IMR-90 (cell line): ENCODE measurements at regions not wholly inside any gene's neighbourhood (a gene's known extent, or its start where the extent isn't known, plus 50 kb on each side); places are given as distances from the start of the nearest gene placed in this dataset.

Experiments used
- ATAC-seq: fragments of 200-7000 bp; cut with Tn5 transposase; 2 replicates; pipeline ENCODE4 v1.9.1; 2020; ENCODE audit warnings: low read depth, mild to moderate bottlenecking, moderate library complexity
- BruUV-seq: library from RNA; stranded (reverse); fragments of 400-500 nt; replicated peaks from 2 replicates; lab custom pipeline; 2021; lab: Mats Ljungman, UMichigan
- CTCF ChIA-PET: fragments of 300-600 bp; formaldehyde crosslinking; extraction: SDS; loops from one replicate; lab custom pipeline; 2021; ENCODE audit warnings: antibody characterized with exemption; lab: Yijun Ruan, JAX
- POLR2A ChIA-PET: fragments of 300-600 bp; sonication (Branson Sonifier 250); formaldehyde crosslinking; loops from one replicate; lab custom pipeline; 2022; ENCODE audit warnings: antibody characterized with exemption; ENCODE audit not compliant: unreplicated experiment; lab: Charles Lee
- DNase-seq: peaks from one replicate; pipeline ENCODE4 v3.0.0; 2013
- H2AFZ ChIP-seq: replicated peaks from 2 replicates; pipeline ENCODE3; 2013; ENCODE audit warnings: low read length, mild to moderate bottlenecking; ENCODE audit not compliant: poor library complexity
- H2AK5ac ChIP-seq: 2 replicates; pipeline ENCODE4 v1.6.1; 2013; ENCODE audit warnings: low read depth, low read length, inconsistent platforms
- H2AK9ac ChIP-seq: replicated peaks from 2 replicates; pipeline ENCODE3; 2013; ENCODE audit warnings: mild to moderate bottlenecking, low read depth, low read length, moderate library complexity; ENCODE audit not compliant: poor library complexity
- H2BK120ac ChIP-seq: 2 replicates; pipeline ENCODE4 v1.6.1; 2013; ENCODE audit warnings: low read depth, low read length, inconsistent platforms
- H2BK15ac ChIP-seq: 3 replicates; pipeline ENCODE4 v1.6.1; 2013; ENCODE audit warnings: low read depth, low read length, inconsistent platforms
- H2BK20ac ChIP-seq: 2 replicates; pipeline ENCODE4 v1.6.1; 2013; ENCODE audit warnings: low read depth, mild to moderate bottlenecking, inconsistent platforms, low read length, moderate library complexity
- H2BK5ac ChIP-seq: 2 replicates; pipeline ENCODE4 v1.6.1; 2013; ENCODE audit warnings: mild to moderate bottlenecking, low read depth, low read length, inconsistent platforms; ENCODE audit not compliant: poor library complexity, severe bottlenecking
- H3K14ac ChIP-seq: replicated peaks from 2 replicates; pipeline ENCODE4 v1.6.1; 2013; ENCODE audit warnings: low read depth, low read length, inconsistent platforms
- H3K18ac ChIP-seq: 2 replicates; pipeline ENCODE4 v1.6.1; 2013; ENCODE audit warnings: low read depth, low read length, control low read depth
- H3K23ac ChIP-seq: 2 replicates; pipeline ENCODE4 v1.6.1; 2013; ENCODE audit warnings: low read depth, low read length, inconsistent platforms
- H3K27ac ChIP-seq: 2 replicates; pipeline ENCODE4 v1.5.1; 2013; ENCODE audit warnings: mild to moderate bottlenecking, control low read depth, low read length; ENCODE audit not compliant: insufficient read depth
- H3K27me3 ChIP-seq: 2 replicates; pipeline ENCODE4 v1.6.1; 2013; ENCODE audit warnings: low read length; ENCODE audit not compliant: control insufficient read depth, insufficient read depth
- H3K36me3 ChIP-seq: 2 replicates; pipeline ENCODE4 v1.6.1; 2013; ENCODE audit warnings: low read length, mixed read lengths; ENCODE audit not compliant: control insufficient read depth, insufficient read depth
- H3K4ac ChIP-seq: 2 replicates; pipeline ENCODE4 v1.6.1; 2013; ENCODE audit warnings: low read depth, low read length, inconsistent platforms
- H3K4me1 ChIP-seq: 2 replicates; pipeline ENCODE4 v1.6.1; 2013; ENCODE audit warnings: low read length, mixed read lengths; ENCODE audit not compliant: control insufficient read depth, insufficient read depth
- H3K4me2 ChIP-seq: 2 replicates; pipeline ENCODE4 v1.6.1; 2013; ENCODE audit warnings: low read depth, mild to moderate bottlenecking, control low read depth, low read length, moderate library complexity
- H3K4me3 ChIP-seq: 2 replicates; pipeline ENCODE4 v1.5.1; 2013; ENCODE audit warnings: low read depth, mild to moderate bottlenecking, control low read depth, low read length, moderate library complexity; ENCODE audit not compliant: insufficient read depth
- H3K56ac ChIP-seq: 2 replicates; pipeline ENCODE4 v1.6.1; 2013; ENCODE audit warnings: low read length, inconsistent platforms; ENCODE audit not compliant: insufficient read depth; ENCODE audit errors: extremely low read depth
- H3K79me1 ChIP-seq, 2 experiments: 2 replicates each; pipeline ENCODE4 v1.6.1; 2013; ENCODE audit warnings: low read length in 2 of 2, inconsistent platforms in 1 of 2, low read depth in 1 of 2
- H3K9ac ChIP-seq: 2 replicates; pipeline ENCODE4 v1.6.1; 2013; ENCODE audit warnings: low read depth, low read length, control low read depth
- H3K9me1 ChIP-seq: 2 replicates; pipeline ENCODE4 v1.6.1; 2013; ENCODE audit warnings: low read length, inconsistent platforms; ENCODE audit not compliant: insufficient read depth
- H3K9me3 ChIP-seq: 2 replicates; pipeline ENCODE4 v1.6.1; 2013; ENCODE audit warnings: low read length; ENCODE audit not compliant: control insufficient read depth, insufficient read depth
- H4K20me1 ChIP-seq: 2 replicates; pipeline ENCODE4 v1.6.1; 2013; ENCODE audit warnings: low read length, inconsistent platforms; ENCODE audit not compliant: insufficient read depth
- H4K5ac ChIP-seq: 2 replicates; pipeline ENCODE4 v1.6.1; 2013; ENCODE audit warnings: mild to moderate bottlenecking, low read depth, low read length, control low read depth
- H4K8ac ChIP-seq, 2 experiments: 2 replicates each; pipeline ENCODE4 v1.6.1; 2013; ENCODE audit warnings: low read depth in 2 of 2, low read length in 2 of 2, control low read depth in 1 of 2, inconsistent platforms in 1 of 2
- H4K91ac ChIP-seq: 2 replicates; pipeline ENCODE4 v1.6.1; 2013; ENCODE audit warnings: low read depth, low read length, inconsistent platforms; ENCODE audit not compliant: insufficient read depth
- BHLHE40 ChIP-seq: fragments of 150-350 bp; IDR thresholded peaks from 2 replicates; pipeline ENCODE4 v1.6.1; 2016; ENCODE audit warnings: mild to moderate bottlenecking, low read depth, low read length
- CEBPB ChIP-seq: IDR thresholded peaks from 2 replicates; pipeline ENCODE4 v1.6.1; 2012; ENCODE audit warnings: low read depth, low read length, improper control_type of control experiment
- CHD1 ChIP-seq: IDR thresholded peaks from 2 replicates; pipeline ENCODE4 v1.6.1; 2012; ENCODE audit warnings: low read depth, low read length, improper control_type of control experiment
- FOS ChIP-seq: fragments of 150-350 bp; IDR thresholded peaks from 2 replicates; pipeline ENCODE4 v1.6.1; 2016; ENCODE audit warnings: low read depth, low read length
- MAFK ChIP-seq: IDR thresholded peaks from 2 replicates; pipeline ENCODE4 v1.6.1; 2012; ENCODE audit warnings: low read depth, low read length, improper control_type of control experiment
- MAZ ChIP-seq: IDR thresholded peaks from 2 replicates; pipeline ENCODE4 v1.6.1; 2012; ENCODE audit warnings: low read depth, mild to moderate bottlenecking, low read length, improper control_type of control experiment, moderate library complexity, borderline replicate concordance
- MXI1 ChIP-seq: IDR thresholded peaks from 2 replicates; pipeline ENCODE4 v1.6.1; 2012; ENCODE audit warnings: low read depth, mild to moderate bottlenecking, low read length, moderate library complexity, borderline replicate concordance
- NFE2L2 ChIP-seq: fragments of 150-350 bp; IDR thresholded peaks from 2 replicates; pipeline ENCODE4 v1.6.1; 2016; ENCODE audit warnings: low read depth, mild to moderate bottlenecking, low read length
- POLR2A ChIP-seq: IDR thresholded peaks from 2 replicates; pipeline ENCODE4 v1.6.1; 2012; ENCODE audit warnings: mild to moderate bottlenecking, low read depth, low read length
- RAD21 ChIP-seq: IDR thresholded peaks from 2 replicates; pipeline ENCODE4 v1.6.1; 2012; ENCODE audit warnings: low read length, improper control_type of control experiment
- RCOR1 ChIP-seq: IDR thresholded peaks from 2 replicates; pipeline ENCODE4 v1.6.1; 2012; ENCODE audit warnings: mild to moderate bottlenecking, low read length, improper control_type of control experiment; ENCODE audit not compliant: insufficient replicate concordance
- RFX5 ChIP-seq: IDR thresholded peaks from 2 replicates; pipeline ENCODE4 v1.8.0; 2012; ENCODE audit warnings: low read depth, mild to moderate bottlenecking, low read length, moderate library complexity
- SMC3 ChIP-seq: fragments of 150-350 bp; IDR thresholded peaks from 2 replicates; pipeline ENCODE4 v1.6.1; 2016; ENCODE audit warnings: low read depth, mild to moderate bottlenecking, antibody characterized with exemption, low read length, moderate library complexity
- WGBS, 2 experiments: methylation state at CpG; one replicate each; pipeline versions ENCODE4 v1.1.5 to v1.1.7; 2013; ENCODE audit warnings: missing lambda C conversion rate in 2 of 2; ENCODE audit not compliant: insufficient read length in 1 of 2; ENCODE audit errors: extremely low coverage in 2 of 2; 5-methylcytosine and 5-hydroxymethylcytosine counted together
- dilution Hi-C: fragments of 300-500 bp; cut with HindIII; formaldehyde crosslinking; loops from one replicate; pipeline ENCODE4 v1.14.3; 2018; ENCODE audit warnings: low sequenced_read_pairs; ENCODE audit not compliant: unreplicated experiment
- in situ Hi-C: fragments of 300-500 bp; cut with MboI; formaldehyde crosslinking; loops from 3 replicates; pipeline ENCODE4 v1.14.3; 2019; ENCODE audit warnings: low sequenced_read_pairs, inconsistent platforms, mixed read lengths
- intact Hi-C: fragments of 100-400 bp; cut with micrococcal nuclease; formaldehyde crosslinking; loops from 2 replicates; pipeline ENCODE4 v1.10.0; 2022
- TF ChIP-seq, protein P1 (sequence below): fragments of 150-350 bp; IDR thresholded peaks from 2 replicates; pipeline ENCODE4 v1.6.1; 2017; ENCODE audit warnings: mild to moderate bottlenecking, antibody characterized with exemption, low read length, low read depth
- TF ChIP-seq, protein P2 (sequence below): fragments of 150-350 bp; IDR thresholded peaks from 2 replicates; pipeline ENCODE4 v1.6.1; 2016; ENCODE audit warnings: low read depth, mild to moderate bottlenecking, low read length, moderate library complexity, borderline replicate concordance
- TF ChIP-seq, protein P3 (sequence below): conservative IDR thresholded peaks from 2 replicates; pipeline ENCODE4 v1.5.1; 2012; ENCODE audit warnings: mild to moderate bottlenecking, low read depth, low read length, improper control_type of control experiment

DNA sequence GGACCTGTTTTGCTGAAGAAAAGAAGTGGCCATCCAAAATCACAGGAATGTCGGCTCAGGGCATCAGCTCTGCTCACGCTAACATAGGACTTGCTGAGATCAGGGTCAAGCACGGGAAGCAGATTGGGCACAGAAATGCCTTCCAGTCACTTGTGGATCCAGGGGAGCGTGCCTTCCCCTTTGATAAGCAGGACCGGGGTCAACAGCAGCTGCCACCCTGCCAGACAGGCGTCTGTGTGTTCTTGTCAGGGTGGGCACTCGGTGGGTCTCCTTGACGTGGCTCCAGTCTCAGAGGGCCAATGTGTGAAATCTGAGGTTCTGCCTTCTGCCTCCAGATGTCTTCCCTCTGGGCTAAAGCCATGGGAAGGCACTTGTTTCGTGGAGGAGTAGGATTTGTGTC lies 313.7 kb upstream of the IRX4 start:
- DNase-seq (no peak), ATAC-seq (no peak)
- no TSS peak for BruUV-seq
- Histone ChIP-seq H3K14ac (no peak overlapping the region), H3K36me3 (no peaks in the 10 kb centered on the region), H2AFZ (no peak overlapping the region), H2AK9ac (no peak overlapping the region), H4K91ac (no peak overlapping the region), H3K9me1 (no peaks in the 10 kb centered on the region), H4K20me1 (no peaks in the 10 kb centered on the region), H2BK5ac (no peak overlapping the region), H3K18ac (no peak overlapping the region), H2BK120ac (no peak overlapping the region), H4K5ac (no peak overlapping the region), H2BK15ac (no peak overlapping the region), H3K23ac (no peak overlapping the region), H3K56ac (no peak overlapping the region), H3K27me3 (no peaks in the 10 kb centered on the region), H3K9me3 (peaks cover 38% of the 10 kb centered on the region), H3K4me2 (no peak overlapping the region), H2AK5ac (no peak overlapping the region), H3K4me1 (no peaks in the 10 kb centered on the region), H2BK20ac (no peak overlapping the region), H3K79me1 (no peaks in the 10 kb centered on the region), H4K8ac (no peak overlapping the region), H3K4ac (no peak overlapping the region), H3K27ac (no peak overlapping the region), H3K9ac (no peak overlapping the region), H3K4me3 (no peak overlapping the region)
- dilution Hi-C loops = no loop called here
- POLR2A ChIA-PET = no interaction called here
- no peak for TF ChIP-seq CEBPB
- TF ChIP-seq, protein P1, sequence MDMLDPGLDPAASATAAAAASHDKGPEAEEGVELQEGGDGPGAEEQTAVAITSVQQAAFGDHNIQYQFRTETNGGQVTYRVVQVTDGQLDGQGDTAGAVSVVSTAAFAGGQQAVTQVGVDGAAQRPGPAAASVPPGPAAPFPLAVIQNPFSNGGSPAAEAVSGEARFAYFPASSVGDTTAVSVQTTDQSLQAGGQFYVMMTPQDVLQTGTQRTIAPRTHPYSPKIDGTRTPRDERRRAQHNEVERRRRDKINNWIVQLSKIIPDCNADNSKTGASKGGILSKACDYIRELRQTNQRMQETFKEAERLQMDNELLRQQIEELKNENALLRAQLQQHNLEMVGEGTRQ = no peak
- TF ChIP-seq RFX5 = no peak
- TF ChIP-seq, protein P2, sequence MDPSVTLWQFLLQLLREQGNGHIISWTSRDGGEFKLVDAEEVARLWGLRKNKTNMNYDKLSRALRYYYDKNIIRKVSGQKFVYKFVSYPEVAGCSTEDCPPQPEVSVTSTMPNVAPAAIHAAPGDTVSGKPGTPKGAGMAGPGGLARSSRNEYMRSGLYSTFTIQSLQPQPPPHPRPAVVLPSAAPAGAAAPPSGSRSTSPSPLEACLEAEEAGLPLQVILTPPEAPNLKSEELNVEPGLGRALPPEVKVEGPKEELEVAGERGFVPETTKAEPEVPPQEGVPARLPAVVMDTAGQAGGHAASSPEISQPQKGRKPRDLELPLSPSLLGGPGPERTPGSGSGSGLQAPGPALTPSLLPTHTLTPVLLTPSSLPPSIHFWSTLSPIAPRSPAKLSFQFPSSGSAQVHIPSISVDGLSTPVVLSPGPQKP = no peak
- TF ChIP-seq MXI1 = no peak
- no peak for TF ChIP-seq FOS
- no peak for TF ChIP-seq RCOR1
- no peak for TF ChIP-seq MAFK
- TF ChIP-seq BHLHE40 = no peak
- no peak for TF ChIP-seq MAZ
- TF ChIP-seq SMC3 = no peak
- TF ChIP-seq RAD21 = no peak
- TF ChIP-seq NFE2L2 = no peak
- no peak for TF ChIP-seq CHD1
- TF ChIP-seq, protein P3, sequence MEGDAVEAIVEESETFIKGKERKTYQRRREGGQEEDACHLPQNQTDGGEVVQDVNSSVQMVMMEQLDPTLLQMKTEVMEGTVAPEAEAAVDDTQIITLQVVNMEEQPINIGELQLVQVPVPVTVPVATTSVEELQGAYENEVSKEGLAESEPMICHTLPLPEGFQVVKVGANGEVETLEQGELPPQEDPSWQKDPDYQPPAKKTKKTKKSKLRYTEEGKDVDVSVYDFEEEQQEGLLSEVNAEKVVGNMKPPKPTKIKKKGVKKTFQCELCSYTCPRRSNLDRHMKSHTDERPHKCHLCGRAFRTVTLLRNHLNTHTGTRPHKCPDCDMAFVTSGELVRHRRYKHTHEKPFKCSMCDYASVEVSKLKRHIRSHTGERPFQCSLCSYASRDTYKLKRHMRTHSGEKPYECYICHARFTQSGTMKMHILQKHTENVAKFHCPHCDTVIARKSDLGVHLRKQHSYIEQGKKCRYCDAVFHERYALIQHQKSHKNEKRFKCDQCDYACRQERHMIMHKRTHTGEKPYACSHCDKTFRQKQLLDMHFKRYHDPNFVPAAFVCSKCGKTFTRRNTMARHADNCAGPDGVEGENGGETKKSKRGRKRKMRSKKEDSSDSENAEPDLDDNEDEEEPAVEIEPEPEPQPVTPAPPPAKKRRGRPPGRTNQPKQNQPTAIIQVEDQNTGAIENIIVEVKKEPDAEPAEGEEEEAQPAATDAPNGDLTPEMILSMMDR = no peak
- TF ChIP-seq POLR2A = no peak
- 35% methylated on average over 4 of the region's 9 CpGs; no CpG with 5 or more reads in 1 of the 2 experiments for WGBS, 2 experiments
- in situ Hi-C loops = no loop called here
- intact Hi-C loops = no loop called here
- CTCF ChIA-PET = no interaction called here
